GM20431 (cell line): ENCODE measurements at regions not wholly inside any gene's neighbourhood (a gene's known extent, or its start where the extent isn't known, plus 50 kb on each side); places are given as distances from the start of the nearest gene placed in this dataset.

Experiments used
- in situ Hi-C: fragments of 300-500 bp; cut with MseI, MboI; formaldehyde crosslinking; loops from one replicate; pipeline ENCODE4 v1.15.0; 2020; ENCODE audit warnings: low sequenced_read_pairs; ENCODE audit not compliant: unreplicated experiment

- in situ Hi-C loops = no loop called here
Observed at GRCh38 chr5:2658881-2659470, 92.5 kb downstream of the IRX2 start.

- in situ Hi-C loops = no loop called here
Observed at GRCh38 chr5:2658447-2658846, 93.0 kb downstream of the IRX2 start.

- in situ Hi-C loops = no loop called here
Observed at GRCh38 chr5:2657151-2657550, 94.3 kb downstream of the IRX2 start.

- in situ Hi-C loops = no loop called here
Observed at GRCh38 chr5:2656206-2656605, 95.3 kb downstream of the IRX2 start.

DNA sequence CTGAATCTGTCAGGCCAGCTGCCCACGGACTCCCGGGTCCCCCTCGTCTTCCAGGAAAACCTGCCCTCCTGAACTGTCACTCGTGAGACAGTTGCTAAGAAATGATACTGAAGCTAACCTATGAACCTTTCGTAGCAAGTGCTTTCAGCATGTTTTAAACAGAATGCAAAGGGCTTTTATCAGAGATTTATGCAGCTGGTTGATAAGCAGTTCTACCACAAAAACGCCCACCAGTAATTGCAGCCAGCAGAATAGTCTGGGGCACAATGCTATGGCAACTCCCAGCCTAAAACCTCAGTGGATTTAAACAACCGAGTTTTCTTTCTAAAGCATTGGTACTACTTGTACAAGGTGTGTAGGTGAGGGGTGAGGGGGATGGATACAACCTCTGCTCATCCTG lies 97.5 kb downstream of the IRX2 start:
- in situ Hi-C loops = no loop called here

DNA sequence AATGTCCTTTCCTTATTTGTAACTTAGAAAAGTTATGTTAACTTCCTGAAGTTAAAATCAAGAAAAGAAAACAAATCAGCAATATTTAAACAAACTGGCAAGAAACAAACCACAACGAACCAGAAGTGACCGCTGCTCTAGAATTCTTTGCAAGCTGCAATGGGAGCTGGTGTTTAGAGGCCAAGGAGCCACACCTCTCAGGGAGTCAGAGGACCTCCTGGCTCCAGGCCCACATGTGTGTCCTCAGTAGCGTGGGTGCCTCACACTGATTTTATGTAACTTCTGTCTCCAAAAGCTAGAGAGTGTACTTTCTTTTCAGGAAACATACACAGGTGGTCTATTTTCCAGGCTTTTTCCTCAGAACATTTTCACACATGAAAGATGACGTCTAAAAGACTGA lies 100.4 kb downstream of the IRX2 start:
- in situ Hi-C loops = no loop called here

DNA sequence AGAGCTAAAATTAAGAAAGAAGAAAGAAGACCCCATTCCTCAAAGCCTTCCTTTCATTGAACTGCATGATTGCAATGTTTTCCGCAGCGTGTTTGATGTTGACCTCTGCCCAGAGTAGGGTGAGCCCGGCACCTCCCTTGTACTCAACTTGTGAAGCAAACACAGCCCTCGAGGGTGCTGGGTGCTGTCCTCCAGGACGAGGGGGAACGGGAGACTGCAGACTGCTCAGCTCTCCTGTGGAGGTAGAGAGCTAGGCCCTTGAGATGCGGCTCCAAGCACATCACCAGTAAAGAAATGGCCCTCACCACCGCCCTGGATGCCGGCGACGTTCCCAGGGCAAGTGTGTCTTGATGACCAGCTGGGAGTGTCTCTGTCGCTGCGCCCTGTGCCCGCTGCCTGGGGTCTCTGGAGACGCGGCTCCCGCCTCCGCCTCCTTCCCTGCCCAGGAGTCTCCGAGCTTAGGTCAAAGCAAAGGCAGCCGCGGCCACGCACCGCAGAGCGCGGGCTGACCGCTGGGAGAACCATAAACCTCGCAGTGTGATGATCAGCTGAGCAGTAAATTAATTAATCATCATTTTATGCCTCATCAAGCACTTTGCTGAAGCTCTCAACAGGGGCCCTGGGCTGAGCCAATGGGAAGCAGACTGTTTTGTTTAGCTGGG lies 108.7 kb downstream of the IRX2 start:
- in situ Hi-C loops = no loop called here

DNA sequence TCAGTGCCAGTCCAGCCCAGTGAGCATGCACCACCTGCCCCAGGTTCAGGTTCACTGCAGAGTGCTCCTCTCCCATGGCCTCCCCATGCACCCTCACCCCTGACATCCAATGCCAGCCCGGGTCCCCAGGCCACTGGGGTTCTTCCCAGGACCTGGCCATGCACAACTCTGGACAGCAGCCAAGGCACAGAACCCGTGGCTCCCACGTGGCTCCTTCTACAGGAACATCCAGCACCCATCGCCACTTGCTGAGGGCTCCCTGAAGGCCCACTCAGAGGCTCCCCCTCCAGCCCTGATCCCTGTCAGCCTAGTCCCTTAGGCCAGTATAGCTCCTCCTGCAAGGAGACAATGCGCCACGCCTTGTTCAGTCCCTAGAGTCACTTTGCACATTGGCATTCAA lies 110.8 kb downstream of the IRX2 start:
- in situ Hi-C loops = no loop called here

GRCh38 chr5:2639425-2639824 lies 112.1 kb downstream of the IRX2 start:
- in situ Hi-C loops = no loop called here

DNA sequence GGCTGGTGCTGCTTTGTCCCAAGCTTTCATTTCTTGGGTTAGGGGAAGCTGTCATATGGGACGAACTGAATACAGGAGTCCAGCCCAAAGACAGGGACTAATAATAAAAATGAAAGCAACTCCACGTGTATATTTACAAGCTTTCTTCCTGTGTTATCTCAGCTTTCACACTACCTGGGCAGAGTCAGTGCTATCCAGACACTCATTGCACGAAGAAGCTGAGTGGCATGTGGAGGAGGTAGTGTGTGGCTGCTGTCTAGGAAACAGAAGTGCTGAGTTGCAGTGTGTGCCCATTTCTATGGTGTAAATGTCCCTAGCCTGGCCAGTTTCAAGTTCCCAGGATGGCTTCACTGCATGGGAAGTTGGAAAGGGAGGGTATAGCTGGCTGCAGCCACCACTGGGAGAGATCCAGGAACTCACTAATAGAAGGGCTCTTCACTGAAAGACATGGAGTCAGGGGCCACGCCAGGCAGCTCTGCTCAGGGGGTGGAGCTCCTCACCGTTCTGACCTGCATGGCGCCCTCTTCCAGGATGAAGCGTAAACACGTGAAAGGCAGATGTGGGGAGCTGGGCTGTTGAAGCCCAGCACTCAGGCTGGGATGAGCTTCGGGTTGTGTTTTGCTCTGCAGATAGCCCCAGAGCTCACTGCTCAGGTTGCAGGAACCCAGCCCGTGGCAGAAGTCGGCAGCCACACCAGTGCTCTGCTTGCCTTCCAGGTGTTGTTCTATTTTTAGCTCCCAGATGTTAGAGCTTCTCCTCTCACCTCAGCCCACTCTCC lies 116.9 kb downstream of the IRX2 start:
- in situ Hi-C loops = no loop called here

- in situ Hi-C loops = no loop called here
Observed at GRCh38 chr5:2633992-2634391, 117.5 kb downstream of the IRX2 start.

- in situ Hi-C loops = no loop called here
Observed at GRCh38 chr5:2631758-2632157, 119.7 kb downstream of the IRX2 start.

GRCh38 chr5:2629045-2629444 lies 122.4 kb downstream of the IRX2 start:
- in situ Hi-C loops = no loop called here

DNA sequence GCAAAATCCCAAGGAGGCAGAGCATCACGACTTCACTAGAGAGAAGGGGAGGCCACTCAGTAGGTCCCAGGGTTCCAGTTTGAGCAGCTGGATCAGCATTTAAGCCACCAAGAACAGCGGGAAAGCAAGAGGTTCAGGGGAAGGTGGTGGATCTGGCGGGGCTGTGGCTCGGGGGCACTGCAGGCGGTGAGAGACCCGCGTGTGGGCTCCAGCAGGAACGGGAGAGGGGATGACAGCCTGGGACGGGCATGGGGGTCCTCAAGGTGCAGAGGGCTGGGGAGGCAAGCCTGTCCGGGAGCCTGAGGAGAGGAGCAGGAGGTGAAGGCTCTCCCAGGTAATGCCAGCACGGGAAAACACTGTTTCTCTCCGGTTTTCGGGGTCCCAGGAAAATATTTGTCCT lies 123.6 kb downstream of the IRX2 start:
- in situ Hi-C loops = no loop called here

GRCh38 chr5:2626572-2626971 lies 124.9 kb downstream of the IRX2 start:
- in situ Hi-C loops = no loop called here

DNA sequence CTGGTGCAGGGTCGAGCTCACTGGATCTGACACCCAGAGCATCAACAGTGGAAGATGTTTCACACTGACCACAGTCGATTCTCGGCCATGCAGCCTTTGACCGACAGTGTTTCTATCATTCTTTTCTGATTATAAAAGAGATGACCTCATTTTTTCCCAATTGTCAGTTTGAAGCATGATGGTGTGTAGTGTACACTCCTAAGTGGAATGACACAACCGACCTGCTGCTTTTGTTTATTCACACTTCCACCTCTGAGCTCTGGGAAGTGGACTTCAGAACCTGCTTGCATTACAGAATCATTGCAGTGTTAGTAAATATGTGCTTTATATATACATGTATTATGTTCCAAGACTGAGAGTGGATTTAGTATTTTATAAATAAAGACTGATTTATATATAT lies 128.6 kb downstream of the IRX2 start:
- in situ Hi-C loops = no loop called here

DNA sequence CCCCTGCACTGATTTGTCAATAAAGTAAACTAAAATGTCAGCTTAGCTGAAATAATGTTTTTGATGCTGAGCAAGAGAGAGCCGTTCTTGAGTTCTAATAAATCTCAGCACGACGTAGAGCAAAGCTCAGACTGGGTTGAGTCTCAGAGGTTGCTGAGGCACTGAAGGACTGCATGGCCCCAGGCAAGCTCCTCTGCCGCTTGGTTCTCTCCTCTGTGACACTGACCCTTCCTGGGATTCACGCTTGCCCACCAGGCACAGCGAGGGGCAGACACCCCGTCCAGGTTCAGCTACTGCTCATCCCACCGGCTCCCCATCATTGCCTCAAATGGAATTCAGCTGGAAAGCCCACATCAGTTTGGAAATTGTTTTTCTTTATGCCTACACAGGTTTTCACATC lies 129.8 kb downstream of the IRX2 start:
- in situ Hi-C loops = no loop called here

DNA sequence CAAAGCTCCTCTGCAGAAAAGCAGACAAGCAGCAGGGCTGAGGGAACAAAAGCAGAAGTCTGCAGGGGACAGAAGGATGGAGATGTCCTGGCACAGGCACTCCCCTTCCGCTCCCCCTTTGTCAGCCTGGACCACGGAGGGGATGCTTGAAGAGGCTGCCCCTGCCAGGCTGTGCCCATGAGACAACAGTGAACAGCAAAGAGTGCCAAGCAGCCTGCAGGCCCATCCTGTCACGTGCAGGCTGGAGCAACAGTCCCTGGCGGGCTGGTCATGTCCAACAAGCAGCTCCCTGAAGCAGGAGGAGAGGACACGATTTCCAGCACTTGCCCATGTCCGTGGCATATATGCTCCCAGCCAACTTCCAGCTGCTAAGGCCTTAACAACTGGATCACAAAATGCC lies 132.3 kb downstream of the IRX2 start:
- in situ Hi-C loops = no loop called here

- in situ Hi-C loops = no loop called here
Observed at GRCh38 chr5:2617461-2617860, 134.0 kb downstream of the IRX2 start.

DNA sequence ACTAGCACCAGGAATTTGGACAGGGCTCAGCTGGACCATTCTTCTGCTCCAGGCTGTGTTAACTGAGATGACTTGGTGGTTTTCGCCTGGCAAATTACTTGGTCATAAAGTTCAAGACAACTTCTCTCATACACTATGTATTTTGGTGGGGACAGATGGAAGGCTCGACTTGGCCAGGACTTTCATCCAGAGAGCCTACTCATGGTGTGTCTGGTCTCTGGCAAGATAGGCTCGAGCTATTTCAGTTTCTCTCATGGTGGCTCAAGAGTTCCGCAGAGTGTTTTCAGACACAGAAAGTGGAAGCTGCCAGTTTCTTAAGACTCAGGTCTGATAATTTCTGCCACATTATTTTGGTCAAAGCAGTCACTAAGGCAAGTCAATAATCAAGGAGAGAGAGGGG lies 135.6 kb downstream of the IRX2 start:
- in situ Hi-C loops = no loop called here

DNA sequence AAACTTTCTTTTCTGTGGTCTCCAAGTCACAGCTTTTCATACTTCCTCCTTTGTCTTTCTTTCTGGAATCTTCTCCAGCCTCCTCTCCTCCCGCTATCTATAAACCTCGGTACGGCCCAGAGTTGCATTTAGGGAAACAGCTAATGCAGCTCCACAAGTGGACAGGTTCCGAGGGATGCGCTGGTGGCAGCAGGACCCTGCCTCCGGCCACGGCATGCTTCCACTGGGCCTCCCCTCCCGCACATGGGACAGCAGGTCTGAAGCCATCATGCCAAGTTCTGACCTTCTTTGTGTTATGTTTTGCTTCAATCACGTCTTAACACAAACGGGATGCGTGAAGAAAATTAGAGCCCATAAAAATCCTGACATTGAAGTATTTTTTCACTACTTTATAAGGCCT lies 136.9 kb downstream of the IRX2 start:
- in situ Hi-C loops = no loop called here

DNA sequence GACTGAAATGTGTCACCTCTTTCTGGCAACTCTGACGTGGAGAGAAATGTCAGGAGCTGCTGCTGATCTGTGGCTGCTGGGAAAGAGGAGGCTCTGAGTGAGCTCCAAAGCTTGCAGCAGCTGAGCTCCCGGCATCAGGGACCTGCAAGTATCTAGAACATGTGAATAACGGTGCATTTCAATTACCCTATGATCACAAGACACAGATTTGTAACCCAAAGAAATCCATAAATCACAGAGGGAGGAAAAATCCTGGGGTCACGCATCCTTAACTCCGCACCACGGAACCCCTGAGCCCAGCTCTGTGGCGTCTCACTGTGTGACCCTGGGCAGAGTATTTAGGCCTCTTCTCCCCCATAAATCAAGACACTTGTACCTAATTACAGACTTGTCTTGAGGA lies 139.8 kb downstream of the IRX2 start:
- in situ Hi-C loops = no loop called here
